H9 (cell line): ENCODE measurements at regions not wholly inside any gene's neighbourhood (a gene's known extent, or its start where the extent isn't known, plus 50 kb on each side); places are given as distances from the start of the nearest gene placed in this dataset.

Experiments used
- DNase-seq: peaks from one replicate; pipeline ENCODE4 v3.0.0-alpha.2; 2017
- H2AFZ ChIP-seq: one replicate; pipeline ENCODE4 v1.6.1; 2013; ENCODE audit warnings: mild to moderate bottlenecking, low read length, control low read depth, moderate library complexity
- H2AK5ac ChIP-seq: 2 replicates; pipeline ENCODE4 v1.6.1; 2013; ENCODE audit warnings: low read length, control low read depth, mixed read lengths; ENCODE audit not compliant: insufficient read length
- H2BK120ac ChIP-seq: one replicate; pipeline ENCODE4 v1.6.1; 2013; ENCODE audit warnings: low read depth, mild to moderate bottlenecking, low read length, control low read depth, inconsistent platforms; ENCODE audit not compliant: poor library complexity, severe bottlenecking
- H2BK12ac ChIP-seq: 2 replicates; pipeline ENCODE4 v1.6.1; 2013; ENCODE audit warnings: low read length, control low read depth, mixed read lengths, low read depth; ENCODE audit not compliant: insufficient read length
- H2BK15ac ChIP-seq: 2 replicates; pipeline ENCODE4 v1.6.1; 2013; ENCODE audit warnings: low read depth, low read length, control low read depth
- H2BK20ac ChIP-seq: one replicate; pipeline ENCODE4 v1.6.1; 2013; ENCODE audit warnings: low read depth, mild to moderate bottlenecking, low read length, control low read depth, inconsistent platforms; ENCODE audit not compliant: poor library complexity, severe bottlenecking
- H2BK5ac ChIP-seq: 2 replicates; pipeline ENCODE4 v1.6.1; 2013; ENCODE audit warnings: low read length, control low read depth, mixed read lengths; ENCODE audit not compliant: insufficient read length
- H3K14ac ChIP-seq: 2 replicates; pipeline ENCODE4 v1.6.1; 2013; ENCODE audit warnings: low read length, control low read depth; ENCODE audit not compliant: insufficient read depth
- H3K18ac ChIP-seq: 2 replicates; pipeline ENCODE4 v1.6.1; 2013; ENCODE audit warnings: low read depth, mild to moderate bottlenecking, mixed read lengths, low read length, control low read depth; ENCODE audit not compliant: insufficient read length
- H3K23ac ChIP-seq: 2 replicates; pipeline ENCODE4 v1.6.1; 2013; ENCODE audit warnings: low read length, control low read depth, mixed read lengths, low read depth; ENCODE audit not compliant: insufficient read length
- H3K23me2 ChIP-seq: 2 replicates; pipeline ENCODE4 v1.6.1; 2013; ENCODE audit warnings: low read depth, mild to moderate bottlenecking, mixed read lengths, low read length, control low read depth; ENCODE audit not compliant: insufficient read length, poor library complexity, severe bottlenecking
- H3K27ac ChIP-seq: 2 replicates; pipeline ENCODE4 v1.5.1; 2013; ENCODE audit warnings: low read length, control low read depth, mixed read lengths, low read depth; ENCODE audit not compliant: insufficient read length
- H3K27me3 ChIP-seq: 2 replicates; pipeline ENCODE4 v1.6.1; 2013; ENCODE audit warnings: low read length, control low read depth, inconsistent platforms; ENCODE audit not compliant: insufficient read depth
- H3K4ac ChIP-seq: 2 replicates; pipeline ENCODE4 v1.6.1; 2013; ENCODE audit warnings: low read depth, mild to moderate bottlenecking, control low read depth, inconsistent platforms, low read length, moderate library complexity
- H3K4me1 ChIP-seq: 2 replicates; pipeline ENCODE4 v1.6.1; 2013; ENCODE audit warnings: low read length, control low read depth, inconsistent platforms; ENCODE audit not compliant: insufficient read depth
- H3K4me2 ChIP-seq: 2 replicates; pipeline ENCODE4 v1.6.1; 2013; ENCODE audit warnings: low read length, control low read depth, mixed read lengths; ENCODE audit not compliant: insufficient read length, insufficient read depth
- H3K56ac ChIP-seq: 2 replicates; pipeline ENCODE4 v1.6.1; 2013; ENCODE audit warnings: low read depth, mild to moderate bottlenecking, mixed read lengths, low read length, control low read depth; ENCODE audit not compliant: insufficient read length
- H3K79me1 ChIP-seq: 2 replicates; pipeline ENCODE4 v1.6.1; 2013; ENCODE audit warnings: low read depth, mild to moderate bottlenecking, moderate library complexity, low read length, control low read depth, inconsistent platforms; ENCODE audit not compliant: insufficient read depth, poor library complexity, severe bottlenecking
- H3K79me2 ChIP-seq: 2 replicates; pipeline ENCODE4 v1.6.1; 2013; ENCODE audit warnings: low read length, control low read depth, inconsistent platforms; ENCODE audit not compliant: insufficient read depth
- H3K9ac ChIP-seq: 2 replicates; pipeline ENCODE4 v1.6.1; 2013; ENCODE audit warnings: low read length, control low read depth, mixed read lengths; ENCODE audit not compliant: insufficient read length; ENCODE audit errors: extremely low read depth
- H3K9me3 ChIP-seq: one replicate; pipeline ENCODE4 v1.6.1; 2013; ENCODE audit warnings: low read depth, low read length, inconsistent platforms; ENCODE audit not compliant: control insufficient read depth
- H3T11ph ChIP-seq: one replicate; pipeline ENCODE4 v1.6.1; 2013; ENCODE audit warnings: mild to moderate bottlenecking, low read length, control low read depth, inconsistent platforms
- H4K20me1 ChIP-seq: one replicate; pipeline ENCODE4 v1.6.1; 2013; ENCODE audit not compliant: control insufficient read depth, insufficient read length, insufficient read depth
- H4K5ac ChIP-seq: 2 replicates; pipeline ENCODE4 v1.6.1; 2013; ENCODE audit warnings: low read depth, mild to moderate bottlenecking, mixed read lengths, low read length, control low read depth; ENCODE audit not compliant: insufficient read length
- H4K8ac ChIP-seq: replicated peaks from 2 replicates; pipeline ENCODE4 v1.6.1; 2013; ENCODE audit warnings: low read length, control low read depth, mixed read lengths, low read depth; ENCODE audit not compliant: insufficient read length
- H4K91ac ChIP-seq: 2 replicates; pipeline ENCODE4 v1.6.1; 2013; ENCODE audit warnings: low read depth, mild to moderate bottlenecking, moderate library complexity, mixed read lengths, low read length, control low read depth; ENCODE audit not compliant: insufficient read length
- H3K27ac Mint-ChIP-seq, 3 experiments: 2 replicates in 2 of 3; 3 replicates in 1 of 3; pipeline ENCODE4 v1.8.0; 2020 to 2021; ENCODE audit warnings: mixed read lengths in 3 of 3, mild to moderate bottlenecking in 1 of 3, moderate library complexity in 1 of 3
- H3K27me3 Mint-ChIP-seq: 2 replicates; pipeline ENCODE4 v1.8.0; 2021; ENCODE audit warnings: low read depth, mild to moderate bottlenecking, moderate library complexity, mixed read lengths
- H3K36me3 Mint-ChIP-seq, 3 experiments: 2 replicates in 2 of 3; 3 replicates in 1 of 3; pipeline ENCODE4 v1.8.0; 2020 to 2021; ENCODE audit warnings: low read depth in 3 of 3, mixed read lengths in 3 of 3; ENCODE audit not compliant: insufficient read depth in 1 of 3
- H3K4me1 Mint-ChIP-seq, 2 experiments: 2 replicates each; pipeline ENCODE4 v1.8.0; 2020; ENCODE audit warnings: mixed read lengths in 2 of 2
- H3K4me3 Mint-ChIP-seq, 2 experiments: 2 replicates in 1 of 2; 3 replicates in 1 of 2; pipeline ENCODE4 v1.8.0; 2020 to 2021; ENCODE audit warnings: mild to moderate bottlenecking in 2 of 2, mixed read lengths in 2 of 2, moderate library complexity in 1 of 2
- H3K9me3 Mint-ChIP-seq, 2 experiments: 2 replicates in 1 of 2; 3 replicates in 1 of 2; pipeline ENCODE4 v1.8.0; 2020; ENCODE audit warnings: mild to moderate bottlenecking in 2 of 2, mixed read lengths in 2 of 2, moderate library complexity in 1 of 2
- whole genome bisulfite sequencing: extraction: QIAGEN DNeasy Blood & Tissue Kit; methylation state at CpG from one replicate; pipeline ENCODE4 v1.1.7; 2013; ENCODE audit warnings: missing lambda C conversion rate, low lambda C conversion rate, mixed read lengths; ENCODE audit not compliant: insufficient read length; ENCODE audit errors: extremely low coverage; 5-methylcytosine and 5-hydroxymethylcytosine counted together
- TF ChIP-seq, protein P1 (sequence below): fragments of 200-600 bp; sonication (generic); conservative IDR thresholded peaks from 3 replicates; pipeline ENCODE4 v1.8.0; 2021; ENCODE audit warnings: antibody characterized with exemption, mild to moderate bottlenecking

DNA sequence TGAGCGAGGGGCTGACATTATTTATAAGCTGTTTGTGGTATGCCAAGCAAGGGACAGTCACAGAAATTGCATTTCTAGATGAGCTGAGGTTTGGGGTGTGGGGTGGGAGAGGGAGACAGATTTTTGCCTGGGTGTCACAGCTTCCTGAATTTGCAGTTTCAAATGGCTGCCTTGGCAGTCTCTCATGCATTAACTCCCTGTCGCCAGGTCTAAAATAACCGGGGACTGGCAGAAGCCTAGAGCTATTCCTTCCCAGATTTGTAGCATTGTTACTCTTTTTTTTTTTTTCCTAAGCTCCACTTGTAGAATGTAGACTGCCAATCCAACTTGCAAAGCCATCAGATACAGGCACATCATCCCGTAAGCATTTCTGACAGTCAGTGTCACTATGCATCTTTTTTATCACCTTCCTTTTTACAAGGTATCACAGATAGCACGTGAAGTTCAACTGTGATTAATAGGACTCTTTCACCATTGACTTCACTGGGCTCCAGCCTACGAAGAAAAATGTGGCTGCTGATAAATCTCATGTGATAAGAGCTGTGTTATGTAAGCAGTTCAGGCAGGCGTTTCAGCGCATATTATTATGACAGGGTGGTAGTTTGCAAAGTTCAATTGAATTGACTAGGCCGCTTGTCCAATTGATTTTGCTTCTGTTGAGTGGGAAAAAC, 130.7 kb upstream of the CELF2 start:
- peak overlapping the region in 1 of 3 experiments; percentile 84; a peak in 1 of 7 replicates for H3K27ac Mint-ChIP-seq
- H3K4me2 ChIP-seq: no peak overlapping the region

More for the DNA sequence above, 130.7 kb upstream of the CELF2 start:
- H2AK5ac ChIP-seq: no peak overlapping the region
- H2BK20ac ChIP-seq: no peak overlapping the region
- no peak overlapping the region for H3K56ac ChIP-seq
- no peak overlapping the region for H2AFZ ChIP-seq
- no peak for DNase-seq
- H3K4me1 ChIP-seq: no peaks in the 10 kb centered on the region
- no peak overlapping the region for H3K9ac ChIP-seq
- no peaks in the 10 kb centered on the region for H3K27me3 Mint-ChIP-seq
- H2BK120ac ChIP-seq: no peak overlapping the region
- no CpG with 5 or more reads among the region's 9 CpGs for WGBS
- no peak overlapping the region for H3K4me3 Mint-ChIP-seq
- TF ChIP-seq, protein P1, sequence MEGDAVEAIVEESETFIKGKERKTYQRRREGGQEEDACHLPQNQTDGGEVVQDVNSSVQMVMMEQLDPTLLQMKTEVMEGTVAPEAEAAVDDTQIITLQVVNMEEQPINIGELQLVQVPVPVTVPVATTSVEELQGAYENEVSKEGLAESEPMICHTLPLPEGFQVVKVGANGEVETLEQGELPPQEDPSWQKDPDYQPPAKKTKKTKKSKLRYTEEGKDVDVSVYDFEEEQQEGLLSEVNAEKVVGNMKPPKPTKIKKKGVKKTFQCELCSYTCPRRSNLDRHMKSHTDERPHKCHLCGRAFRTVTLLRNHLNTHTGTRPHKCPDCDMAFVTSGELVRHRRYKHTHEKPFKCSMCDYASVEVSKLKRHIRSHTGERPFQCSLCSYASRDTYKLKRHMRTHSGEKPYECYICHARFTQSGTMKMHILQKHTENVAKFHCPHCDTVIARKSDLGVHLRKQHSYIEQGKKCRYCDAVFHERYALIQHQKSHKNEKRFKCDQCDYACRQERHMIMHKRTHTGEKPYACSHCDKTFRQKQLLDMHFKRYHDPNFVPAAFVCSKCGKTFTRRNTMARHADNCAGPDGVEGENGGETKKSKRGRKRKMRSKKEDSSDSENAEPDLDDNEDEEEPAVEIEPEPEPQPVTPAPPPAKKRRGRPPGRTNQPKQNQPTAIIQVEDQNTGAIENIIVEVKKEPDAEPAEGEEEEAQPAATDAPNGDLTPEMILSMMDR: no peak
- no peak overlapping the region for H2BK12ac ChIP-seq
- no peak overlapping the region for H3T11ph ChIP-seq
- H3K36me3 Mint-ChIP-seq: peaks cover 0 to 5% (median 0%) of the 10 kb centered on the region in 3 experiments; a peak in 2 of 7 replicates
- no peak overlapping the region for H3K18ac ChIP-seq
- H3K9me3 Mint-ChIP-seq: peaks cover 4% of the 10 kb centered on the region in 2 experiments; a peak in 4 of 5 replicates
- no peak overlapping the region for H3K23ac ChIP-seq
- no peak overlapping the region for H2BK15ac ChIP-seq
- no peak overlapping the region for H4K5ac ChIP-seq
- no peaks in the 10 kb centered on the region for H3K23me2 ChIP-seq
- H3K4ac ChIP-seq: no peak overlapping the region
- H3K14ac ChIP-seq: no peak overlapping the region
- H3K79me1 ChIP-seq: no peaks in the 10 kb centered on the region
- H3K9me3 ChIP-seq: no peaks in the 10 kb centered on the region
- no peaks in the 10 kb centered on the region for H3K79me2 ChIP-seq
- H4K20me1 ChIP-seq: no peaks in the 10 kb centered on the region
- no peak overlapping the region for H4K91ac ChIP-seq
- no peaks in the 10 kb centered on the region for H3K27me3 ChIP-seq
- no peak overlapping the region for H2BK5ac ChIP-seq
- no peak overlapping the region for H4K8ac ChIP-seq
- no peak overlapping the region for H3K27ac ChIP-seq
- no peaks in the 10 kb centered on the region for H3K4me1 Mint-ChIP-seq
